Loucy (cell line): ENCODE measurements at regions not wholly inside any gene's neighbourhood (a gene's known extent, or its start where the extent isn't known, plus 50 kb on each side); places are given as distances from the start of the nearest gene placed in this dataset.

Source experiments
- H2AFZ ChIP-seq: fragments of 200-600 bp; sonication (generic); 2 replicates; pipeline ENCODE4 v1.6.0; 2016; ENCODE audit warnings: antibody characterized with exemption, mild to moderate bottlenecking, low read length, moderate library complexity
- H3F3A ChIP-seq: fragments of 200-600 bp; 2 replicates; pipeline ENCODE4 v1.6.0; 2016; ENCODE audit warnings: antibody characterized with exemption, low read depth, mild to moderate bottlenecking
- H3K27me3 ChIP-seq: fragments of 200-600 bp; sonication (generic); 2 replicates; pipeline ENCODE4 v1.6.1; 2014; ENCODE audit warnings: low read length, mild to moderate bottlenecking; ENCODE audit not compliant: insufficient read depth, poor library complexity, severe bottlenecking
- H3K36me3 ChIP-seq: fragments of 200-600 bp; sonication (generic); 2 replicates; pipeline ENCODE4 v1.6.1; 2016; ENCODE audit warnings: low read length; ENCODE audit not compliant: insufficient read depth
- H3K4me1 ChIP-seq: fragments of 200-600 bp; sonication (generic); 2 replicates; pipeline ENCODE4 v1.5.1; 2014; ENCODE audit warnings: low read length, mild to moderate bottlenecking; ENCODE audit not compliant: insufficient read depth, poor library complexity, severe bottlenecking
- H3K4me2 ChIP-seq: fragments of 200-600 bp; sonication (generic); 2 replicates; pipeline ENCODE4 v1.6.0; 2014; ENCODE audit warnings: antibody characterized with exemption, low read length, low read depth, mild to moderate bottlenecking; ENCODE audit not compliant: poor library complexity, severe bottlenecking
- H3K4me3 ChIP-seq: fragments of 200-600 bp; sonication (generic); 2 replicates; pipeline ENCODE4 v1.5.1; 2014; ENCODE audit warnings: low read length, mild to moderate bottlenecking, mixed read lengths; ENCODE audit not compliant: poor library complexity, severe bottlenecking
- H3K79me2 ChIP-seq: fragments of 200-600 bp; sonication (generic); 2 replicates; pipeline ENCODE4 v1.6.1; 2014; ENCODE audit warnings: low read length; ENCODE audit not compliant: insufficient read depth
- H3K9ac ChIP-seq: fragments of 200-600 bp; sonication (generic); 2 replicates; pipeline ENCODE4 v1.6.0; 2014; ENCODE audit warnings: mild to moderate bottlenecking, low read depth, low read length, moderate library complexity; ENCODE audit not compliant: poor library complexity, severe bottlenecking
- H3K9me2 ChIP-seq: fragments of 200-600 bp; sonication (generic); replicated peaks from 2 replicates; pipeline ENCODE4 v1.6.1; 2016; ENCODE audit warnings: low read depth, low read length, mixed read lengths
- H3K9me3 ChIP-seq: fragments of 200-600 bp; sonication (generic); 2 replicates; pipeline ENCODE4 v1.6.1; 2014; ENCODE audit warnings: mild to moderate bottlenecking, antibody characterized with exemption, low read length, low read depth; ENCODE audit not compliant: insufficient read depth
- H4K20me1 ChIP-seq: fragments of 200-600 bp; sonication (generic); 2 replicates; pipeline ENCODE4 v1.6.0; 2014; ENCODE audit warnings: antibody characterized with exemption, low read length, mild to moderate bottlenecking; ENCODE audit not compliant: insufficient read depth, poor library complexity, severe bottlenecking
- EZH2phosphoT487 ChIP-seq: fragments of 200-600 bp; IDR thresholded peaks from 2 replicates; pipeline ENCODE4 v1.6.1; 2018; ENCODE audit warnings: antibody characterized with exemption, mild to moderate bottlenecking, moderate library complexity, borderline replicate concordance
- TF ChIP-seq, protein P1 (sequence below): fragments of 200-600 bp; sonication (generic); conservative IDR thresholded peaks from 2 replicates; pipeline ENCODE4 v1.5.1; 2014; ENCODE audit warnings: mild to moderate bottlenecking, antibody characterized with exemption, low read length

DNA sequence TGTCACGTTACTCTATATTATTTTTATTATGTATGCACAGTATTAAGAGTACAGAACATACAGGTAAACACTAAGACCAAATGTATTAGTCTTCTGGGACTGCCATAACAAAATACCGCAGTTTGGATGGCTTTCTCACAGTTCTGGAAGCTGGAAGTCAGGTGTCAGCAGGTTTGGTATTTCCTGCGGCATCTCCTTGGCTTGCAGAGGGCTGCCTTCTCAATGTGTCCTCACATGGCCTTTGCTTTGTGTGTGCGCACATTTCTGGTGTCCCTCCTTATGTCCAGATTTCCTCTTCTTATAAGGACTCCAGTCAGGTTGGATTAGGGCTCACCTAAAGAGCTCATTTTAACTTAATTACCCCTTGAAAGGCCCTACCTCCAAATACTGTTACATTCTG, 53.8 kb upstream of the CPOX start:
- H3K9me3 ChIP-seq = no peaks in the 10 kb centered on the region
- H4K20me1 ChIP-seq = no peaks in the 10 kb centered on the region
- H3K36me3 ChIP-seq = no peaks in the 10 kb centered on the region
- no peak overlapping the region for H3K9ac ChIP-seq
- H3K4me1 ChIP-seq = no peaks in the 10 kb centered on the region
- H2AFZ ChIP-seq = no peak overlapping the region
- no peaks in the 10 kb centered on the region for H3K27me3 ChIP-seq
- no peaks in the 10 kb centered on the region for H3K9me2 ChIP-seq
- no peaks in the 10 kb centered on the region for H3F3A ChIP-seq
- no peak overlapping the region for H3K4me2 ChIP-seq
- TF ChIP-seq EZH2phosphoT487 = no peak
- TF ChIP-seq, protein P1, sequence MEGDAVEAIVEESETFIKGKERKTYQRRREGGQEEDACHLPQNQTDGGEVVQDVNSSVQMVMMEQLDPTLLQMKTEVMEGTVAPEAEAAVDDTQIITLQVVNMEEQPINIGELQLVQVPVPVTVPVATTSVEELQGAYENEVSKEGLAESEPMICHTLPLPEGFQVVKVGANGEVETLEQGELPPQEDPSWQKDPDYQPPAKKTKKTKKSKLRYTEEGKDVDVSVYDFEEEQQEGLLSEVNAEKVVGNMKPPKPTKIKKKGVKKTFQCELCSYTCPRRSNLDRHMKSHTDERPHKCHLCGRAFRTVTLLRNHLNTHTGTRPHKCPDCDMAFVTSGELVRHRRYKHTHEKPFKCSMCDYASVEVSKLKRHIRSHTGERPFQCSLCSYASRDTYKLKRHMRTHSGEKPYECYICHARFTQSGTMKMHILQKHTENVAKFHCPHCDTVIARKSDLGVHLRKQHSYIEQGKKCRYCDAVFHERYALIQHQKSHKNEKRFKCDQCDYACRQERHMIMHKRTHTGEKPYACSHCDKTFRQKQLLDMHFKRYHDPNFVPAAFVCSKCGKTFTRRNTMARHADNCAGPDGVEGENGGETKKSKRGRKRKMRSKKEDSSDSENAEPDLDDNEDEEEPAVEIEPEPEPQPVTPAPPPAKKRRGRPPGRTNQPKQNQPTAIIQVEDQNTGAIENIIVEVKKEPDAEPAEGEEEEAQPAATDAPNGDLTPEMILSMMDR = no peak
- H3K4me3 ChIP-seq = no peak overlapping the region
- no peaks in the 10 kb centered on the region for H3K79me2 ChIP-seq

DNA sequence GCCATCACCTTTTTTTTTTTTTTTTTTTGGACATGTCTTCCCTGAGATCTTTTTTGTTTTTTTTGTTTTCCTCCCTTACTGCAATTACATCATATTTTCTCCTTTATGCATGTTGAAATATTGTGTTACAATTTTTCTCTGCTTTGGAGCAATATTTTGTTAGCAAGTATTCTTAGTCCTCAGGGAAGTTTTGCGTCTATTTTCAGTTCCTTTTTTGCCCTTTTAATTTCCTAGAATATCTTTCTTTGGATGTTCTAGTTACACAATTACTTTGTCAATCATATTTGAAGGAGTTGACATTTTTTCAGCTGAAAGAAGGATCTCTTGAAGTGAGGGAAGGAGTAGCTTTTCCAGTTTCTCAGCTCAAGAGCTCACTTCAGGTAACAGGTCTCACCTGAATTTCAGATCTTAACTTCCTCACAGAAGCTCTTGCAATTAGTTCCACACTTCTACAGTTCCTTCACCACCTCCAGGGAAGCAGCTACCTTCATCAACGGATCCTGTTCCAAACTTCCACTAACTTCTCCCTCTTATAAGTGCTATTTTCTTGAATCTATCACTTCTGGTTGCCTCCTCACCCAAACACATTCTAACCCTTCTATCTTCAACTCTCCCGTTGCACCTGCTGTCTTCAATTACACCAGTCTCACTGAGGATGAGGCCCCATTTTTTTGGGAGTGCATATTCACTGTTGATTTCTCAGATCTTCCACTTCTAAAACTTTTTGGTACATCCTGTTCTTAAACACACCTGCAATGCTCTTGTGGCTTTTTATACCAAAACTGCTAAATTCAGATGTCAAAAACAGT, 57.8 kb upstream of the CPOX start:
- H3K9ac ChIP-seq = no peak overlapping the region
- no peaks in the 10 kb centered on the region for H3K27me3 ChIP-seq
- H4K20me1 ChIP-seq = no peaks in the 10 kb centered on the region
- no peaks in the 10 kb centered on the region for H3F3A ChIP-seq
- H3K4me3 ChIP-seq = no peak overlapping the region
- no peaks in the 10 kb centered on the region for H3K79me2 ChIP-seq
- H3K9me2 ChIP-seq = no peaks in the 10 kb centered on the region
- no peaks in the 10 kb centered on the region for H3K9me3 ChIP-seq
- H2AFZ ChIP-seq = no peak overlapping the region
- no peak for TF ChIP-seq EZH2phosphoT487
- TF ChIP-seq, protein P1 = no peak
- no peaks in the 10 kb centered on the region for H3K4me1 ChIP-seq
- H3K36me3 ChIP-seq = no peaks in the 10 kb centered on the region
- H3K4me2 ChIP-seq = no peak overlapping the region

DNA sequence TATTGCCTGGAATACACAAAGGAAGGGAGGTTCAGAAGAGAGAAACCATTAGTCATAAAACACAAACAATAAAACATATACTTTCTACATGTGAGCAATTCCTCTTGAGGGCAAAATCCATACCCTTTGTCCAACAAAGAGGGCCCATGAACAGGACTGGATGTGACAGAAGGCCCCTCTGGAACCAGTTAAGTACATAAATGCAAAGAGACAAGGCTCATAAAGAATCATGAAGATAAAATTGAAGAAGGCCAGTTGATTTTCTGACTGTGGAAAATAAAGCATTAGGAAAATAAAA, 58.3 kb upstream of the CPOX start:
- Histone ChIP-seq H2AFZ (no peak overlapping the region), H3K9ac (no peak overlapping the region), H3K4me1 (no peaks in the 10 kb centered on the region), H3F3A (no peaks in the 10 kb centered on the region), H3K4me2 (no peak overlapping the region), H3K4me3 (no peak overlapping the region), H3K9me3 (no peaks in the 10 kb centered on the region), H3K9me2 (no peaks in the 10 kb centered on the region), H3K79me2 (no peaks in the 10 kb centered on the region), H4K20me1 (no peaks in the 10 kb centered on the region), H3K27me3 (no peaks in the 10 kb centered on the region), H3K36me3 (no peaks in the 10 kb centered on the region)
- no peak for TF ChIP-seq EZH2phosphoT487
- TF ChIP-seq, protein P1 = no peak
